Body of pancreas (tissue), 4 donors: ENCODE measurements at regions not wholly inside any gene's neighbourhood (a gene's known extent, or its start where the extent isn't known, plus 50 kb on each side); places are given as distances from the start of the nearest gene placed in this dataset.

ENCODE experiments used
- ATAC-seq: fragments of 150-250 bp; one replicate; pipeline ENCODE4 v1.9.1; 2016
- DNase-seq, 4 donors: peaks; one replicate each; pipeline ENCODE4 v3.0.0-alpha.2; 2019
- H3K27ac ChIP-seq, 4 donors: fragments of 200-600 bp; sonication (generic); 1 replicate in 3 of 4; 2 replicates in 1 of 4; pipeline versions ENCODE4 v1.5.1 to v1.6.1; 2016 to 2019; ENCODE audit warnings: mild to moderate bottlenecking in 1 of 4, mixed read lengths in 1 of 4, moderate library complexity in 1 of 4
- H3K27me3 ChIP-seq, 2 donors: fragments of 200-600 bp; sonication (generic); one replicate each; pipeline ENCODE4 v1.6.0; 2016; ENCODE audit warnings: mild to moderate bottlenecking in 1 of 2
- H3K36me3 ChIP-seq, 2 donors: fragments of 200-600 bp; sonication (generic); replicated peaks in 1 of 2; 2 replicates each; pipeline ENCODE4 v1.5.1; 2016; ENCODE audit warnings: low read depth in 2 of 2; ENCODE audit not compliant: insufficient read depth in 1 of 2
- H3K4me1 ChIP-seq: fragments of 200-600 bp; sonication (generic); one replicate; pipeline ENCODE4 v1.6.0; 2016
- H3K4me3 ChIP-seq, 2 donors: fragments of 200-600 bp; sonication (generic); 1 replicate in 1 of 2; 2 replicates in 1 of 2; pipeline ENCODE4 v1.5.1; 2016 to 2019
- H3K9me3 ChIP-seq, 3 donors: fragments of 200-600 bp; sonication (generic); 1 replicate in 2 of 3; 2 replicates in 1 of 3; pipeline ENCODE4 v1.5.1; 2016
- CTCF ChIP-seq, 7 experiments: fragments of 450-650 bp in 4 of 7; fragments of 200-600 bp in 3 of 7; sonication (generic) in 3 of 7; IDR thresholded peaks; one replicate each; pipeline ENCODE4 v1.5.1; 2016 to 2019; ENCODE audit warnings: antibody characterized with exemption in 7 of 7
- POLR2A ChIP-seq, 3 donors: fragments of 450-650 bp; IDR thresholded peaks; one replicate each; pipeline ENCODE4 v1.6.1; 2016; ENCODE audit warnings: antibody characterized with exemption in 3 of 3, mild to moderate bottlenecking in 2 of 3
- WGBS, 2 donors: methylation state at CpG; one replicate each; pipeline ENCODE4 v1.1.5; 2017; 5-methylcytosine and 5-hydroxymethylcytosine counted together
- intact Hi-C: fragments of 100-400 bp; cut with DNase I; formaldehyde crosslinking; loops from one replicate; pipeline ENCODE4 v1.15.1; 2023

- no peak overlapping the region for H3K27ac ChIP-seq
- intact Hi-C loops = no loop called here
- no peaks in the 10 kb centered on the region for H3K27me3 ChIP-seq
- peaks cover 0 to 12% (median 0%) of the 10 kb centered on the region in 3 donors for H3K9me3 ChIP-seq
- DNase-seq (peak in 2 of 4 donors; percentile 9 to 14), ATAC-seq (no peak)
- no peaks in the 10 kb centered on the region for H3K4me1 ChIP-seq
- H3K36me3 ChIP-seq = no peaks in the 10 kb centered on the region
- TF ChIP-seq POLR2A (IDR thresholded peaks at IDR 0.05) (no peak), CTCF (IDR thresholded peaks at IDR 0.05) (no peak)
- 52 to 56% methylated on average over 8 of the region's 8 CpGs for WGBS, 2 donors
- H3K4me3 ChIP-seq = no peak overlapping the region
Measured at GRCh38 chr21:31443736-31444521, 99.9 kb upstream of the TIAM1 start.

GRCh38 chr21:31442339-31442738 lies 98.3 kb upstream of the TIAM1 start:
- H3K36me3 ChIP-seq = no peaks in the 10 kb centered on the region
- no peaks in the 10 kb centered on the region for H3K27me3 ChIP-seq
- H3K4me3 ChIP-seq = no peak overlapping the region
- no peak for TF ChIP-seq CTCF (IDR thresholded peaks at IDR 0.05)
- TF ChIP-seq POLR2A (IDR thresholded peaks at IDR 0.05) = no peak
- H3K27ac ChIP-seq = no peak overlapping the region
- H3K9me3 ChIP-seq = peaks cover 0 to 12% (median 0%) of the 10 kb centered on the region in 3 donors
- no peaks in the 10 kb centered on the region for H3K4me1 ChIP-seq
- 57 to 70% methylated on average over 5 to 6 of the region's 6 CpGs for WGBS, 2 donors
- intact Hi-C loops = no loop called here
- DNase-seq (no peak), ATAC-seq (no peak)

- Histone ChIP-seq H3K9me3 (no peaks in the 10 kb centered on the region), H3K4me3 (no peak overlapping the region), H3K36me3 (no peaks in the 10 kb centered on the region), H3K27me3 (no peaks in the 10 kb centered on the region), H3K27ac (no peak overlapping the region), H3K4me1 (no peaks in the 10 kb centered on the region)
- DNase-seq (no peak), ATAC-seq (no peak)
- 71 to 79% methylated on average over 7 to 9 of the region's 9 CpGs for WGBS, 2 donors
- TF ChIP-seq POLR2A (IDR thresholded peaks at IDR 0.05) (no peak), CTCF (IDR thresholded peaks at IDR 0.05) (no peak)
- intact Hi-C loops = no loop called here
Measured at GRCh38 chr21:31429506-31429905, 85.4 kb upstream of the TIAM1 start.

GRCh38 chr21:31426235-31426797 lies 82.3 kb upstream of the TIAM1 start:
- Histone ChIP-seq H3K4me1 (no peaks in the 10 kb centered on the region), H3K36me3 (no peaks in the 10 kb centered on the region), H3K4me3 (no peak overlapping the region), H3K9me3 (no peaks in the 10 kb centered on the region), H3K27me3 (no peaks in the 10 kb centered on the region), H3K27ac (no peak overlapping the region)
- WGBS, 2 donors = 62 to 81% methylated on average over 5 of the region's 5 CpGs
- DNase-seq (no peak), ATAC-seq (no peak)
- intact Hi-C loops = no loop called here
- TF ChIP-seq CTCF (IDR thresholded peaks at IDR 0.05) = no peak

GRCh38 chr21:31425138-31425537 lies 81.1 kb upstream of the TIAM1 start:
- intact Hi-C loops = no loop called here
- Histone ChIP-seq H3K27me3 (no peaks in the 10 kb centered on the region), H3K4me3 (no peak overlapping the region), H3K27ac (no peak overlapping the region), H3K4me1 (no peaks in the 10 kb centered on the region), H3K36me3 (no peaks in the 10 kb centered on the region), H3K9me3 (no peaks in the 10 kb centered on the region)
- WGBS, 2 donors = 19 to 25% methylated on average over 5 of the region's 5 CpGs
- no peak for DNase-seq
- no peak for TF ChIP-seq CTCF (IDR thresholded peaks at IDR 0.05)
- TF ChIP-seq POLR2A (IDR thresholded peaks at IDR 0.05) = no peak
- no peak for ATAC-seq
